GM13977 (cell line): ENCODE measurements at regions not wholly inside any gene's neighbourhood (a gene's known extent, or its start where the extent isn't known, plus 50 kb on each side); places are given as distances from the start of the nearest gene placed in this dataset.

Experiments
- DNase-seq: peaks from one replicate; pipeline ENCODE4 v3.0.0; 2012; ENCODE audit warnings: low spot score
- in situ Hi-C: fragments of 300-500 bp; cut with MboI; formaldehyde crosslinking; loops from one replicate; pipeline ENCODE4 v1.12.0; 2022; ENCODE audit warnings: low sequenced_read_pairs, low pct_unique_long_range_greater_than_20kb, mixed read lengths, inconsistent platforms; ENCODE audit not compliant: unreplicated experiment
- TF ChIP-seq, protein P1 (sequence below): IDR thresholded peaks from 2 replicates; pipeline ENCODE4 v1.5.1; 2012; ENCODE audit warnings: mild to moderate bottlenecking, control low read depth; ENCODE audit not compliant: insufficient read depth; ENCODE audit errors: extremely low read depth, missing control alignments

DNA sequence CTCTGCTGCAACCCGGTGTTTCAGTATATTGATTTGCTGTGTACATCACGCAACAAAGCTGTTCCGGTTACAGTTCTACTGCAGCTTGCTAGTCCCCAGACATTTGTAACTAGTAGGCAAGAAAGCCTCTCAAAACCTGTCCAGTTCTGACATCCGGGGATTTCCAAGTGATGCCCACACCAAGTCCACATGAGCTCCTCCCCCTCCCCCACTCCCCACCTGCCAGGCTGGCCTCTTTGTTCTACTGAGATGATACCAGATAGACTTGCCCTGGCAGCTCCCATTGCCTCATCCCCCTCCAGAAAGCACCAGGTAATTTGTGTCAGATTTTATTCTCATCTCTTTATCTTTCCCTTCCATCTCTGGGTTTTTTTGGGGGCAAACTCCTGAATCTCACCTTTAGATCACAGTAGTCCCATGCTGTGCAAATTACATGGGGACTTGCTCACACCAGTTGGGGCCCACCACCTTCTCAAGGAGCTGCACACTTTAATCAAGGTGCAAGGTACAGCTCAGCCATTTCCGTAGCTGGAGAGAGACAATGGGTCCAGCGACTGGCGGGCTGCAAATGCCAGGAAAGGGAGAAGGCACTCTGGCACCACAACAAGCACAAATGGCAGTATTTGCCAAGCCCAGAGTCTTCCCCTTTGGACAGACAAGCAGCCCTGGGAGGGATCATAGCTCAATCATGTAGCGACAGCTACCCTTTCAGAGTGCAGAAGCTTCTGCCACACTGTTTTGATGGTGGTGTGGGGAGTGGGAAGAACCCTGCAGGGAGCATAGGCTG lies 183.1 kb downstream of the CYLD start:
- TF ChIP-seq, protein P1, sequence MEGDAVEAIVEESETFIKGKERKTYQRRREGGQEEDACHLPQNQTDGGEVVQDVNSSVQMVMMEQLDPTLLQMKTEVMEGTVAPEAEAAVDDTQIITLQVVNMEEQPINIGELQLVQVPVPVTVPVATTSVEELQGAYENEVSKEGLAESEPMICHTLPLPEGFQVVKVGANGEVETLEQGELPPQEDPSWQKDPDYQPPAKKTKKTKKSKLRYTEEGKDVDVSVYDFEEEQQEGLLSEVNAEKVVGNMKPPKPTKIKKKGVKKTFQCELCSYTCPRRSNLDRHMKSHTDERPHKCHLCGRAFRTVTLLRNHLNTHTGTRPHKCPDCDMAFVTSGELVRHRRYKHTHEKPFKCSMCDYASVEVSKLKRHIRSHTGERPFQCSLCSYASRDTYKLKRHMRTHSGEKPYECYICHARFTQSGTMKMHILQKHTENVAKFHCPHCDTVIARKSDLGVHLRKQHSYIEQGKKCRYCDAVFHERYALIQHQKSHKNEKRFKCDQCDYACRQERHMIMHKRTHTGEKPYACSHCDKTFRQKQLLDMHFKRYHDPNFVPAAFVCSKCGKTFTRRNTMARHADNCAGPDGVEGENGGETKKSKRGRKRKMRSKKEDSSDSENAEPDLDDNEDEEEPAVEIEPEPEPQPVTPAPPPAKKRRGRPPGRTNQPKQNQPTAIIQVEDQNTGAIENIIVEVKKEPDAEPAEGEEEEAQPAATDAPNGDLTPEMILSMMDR = no peak
- in situ Hi-C loops = no loop called here
- DNase-seq = no peak

DNA sequence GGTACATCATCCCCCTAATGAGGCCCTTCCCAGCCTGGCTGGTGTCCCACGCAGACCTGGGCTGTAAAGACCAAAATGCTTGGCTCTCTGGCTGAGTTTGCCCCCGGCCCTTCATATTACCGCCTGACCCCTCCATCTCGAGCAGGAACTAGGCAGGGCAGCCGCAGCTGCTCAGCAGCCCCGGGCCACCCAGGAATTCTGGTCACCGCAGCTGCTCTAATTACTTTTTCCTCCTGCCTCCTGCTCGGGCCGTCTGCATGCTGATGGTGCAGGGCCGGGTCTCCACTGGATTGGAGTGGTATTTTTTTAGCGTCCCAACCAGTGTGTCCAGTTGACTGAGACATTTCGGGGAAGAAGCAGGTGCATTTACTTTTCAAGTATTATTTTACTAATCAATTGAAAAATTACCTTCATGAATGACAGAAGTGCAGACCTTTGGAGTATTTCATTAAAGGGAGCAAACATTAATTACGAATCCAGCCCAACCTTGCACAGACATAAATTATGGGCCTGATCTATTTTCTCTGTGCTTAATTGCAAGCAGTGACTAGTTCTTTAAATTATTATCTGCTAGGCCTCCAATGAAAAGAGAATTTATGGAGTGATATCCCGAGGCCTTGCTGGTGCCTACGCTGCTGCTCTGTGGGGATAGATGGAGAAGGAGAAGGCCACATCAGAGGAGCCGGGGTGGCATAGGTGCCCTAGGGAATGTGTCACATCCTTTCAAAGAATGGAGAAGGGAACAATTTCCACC lies 176.2 kb downstream of the CYLD start:
- TF ChIP-seq, protein P1 = no peak
- in situ Hi-C loops = no loop called here
- DNase-seq = no peak

DNA sequence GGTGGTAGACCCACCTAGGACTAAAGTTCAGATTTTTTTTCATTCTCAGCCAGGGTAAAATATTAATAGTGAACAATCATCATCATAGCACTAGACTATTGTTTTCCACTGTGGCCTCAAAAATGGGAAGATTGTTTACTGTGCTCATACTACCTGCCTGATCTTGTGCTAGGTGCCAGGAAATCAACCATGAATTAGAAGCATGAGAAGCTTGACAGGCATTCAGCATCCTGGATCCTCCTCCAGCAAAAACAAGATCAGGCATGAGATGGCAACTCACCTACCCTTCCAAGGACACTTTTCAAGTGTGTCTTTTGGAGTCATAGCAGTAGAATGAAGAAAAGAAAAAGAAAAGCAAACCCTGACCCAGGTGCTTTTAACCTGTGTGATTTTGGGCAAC lies 174.2 kb downstream of the CYLD start:
- TF ChIP-seq, protein P1 = no peak
- in situ Hi-C loops = no loop called here
- no peak for DNase-seq

DNA sequence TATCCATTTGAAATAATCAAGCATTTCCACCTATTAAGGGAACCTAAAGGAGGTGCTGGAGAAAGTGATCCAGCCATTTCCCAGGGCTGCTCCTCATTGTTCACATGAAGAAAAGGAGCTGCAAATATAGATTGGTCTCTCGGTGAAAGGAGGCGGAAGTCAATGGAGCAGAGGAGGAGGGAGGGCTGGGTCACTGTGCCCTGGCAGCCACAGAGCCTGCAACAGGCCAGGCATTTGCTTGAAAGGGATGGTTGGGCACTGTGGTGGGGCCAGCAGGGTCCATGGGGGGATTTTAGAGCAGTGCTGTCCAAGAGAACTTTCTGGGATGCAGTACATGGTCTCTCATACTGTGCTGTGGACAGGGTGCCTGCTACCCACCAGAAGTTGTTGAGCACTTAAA lies 173.2 kb downstream of the CYLD start:
- no peak for DNase-seq
- TF ChIP-seq, protein P1 = no peak
- in situ Hi-C loops = no loop called here

DNA sequence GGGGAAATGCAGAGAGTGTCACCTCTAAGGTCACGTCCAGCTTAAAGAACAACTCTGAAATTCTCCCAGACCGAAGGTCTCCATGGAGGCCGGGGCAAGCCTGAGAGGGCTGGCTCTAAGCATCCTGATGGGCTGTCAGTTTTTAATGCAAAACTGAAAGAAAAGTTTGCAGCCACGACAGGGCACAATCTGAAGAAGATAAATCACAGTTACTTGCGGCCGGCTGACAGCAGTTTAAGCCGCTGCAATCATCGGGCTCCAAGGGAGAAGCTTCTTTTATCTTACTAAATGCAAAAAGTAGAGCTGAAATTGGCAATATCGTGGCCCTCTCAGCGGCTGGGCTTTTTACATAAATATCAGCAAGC lies 168.8 kb downstream of the CYLD start:
- in situ Hi-C loops = no loop called here
- TF ChIP-seq, protein P1 = no peak
- no peak for DNase-seq

DNA sequence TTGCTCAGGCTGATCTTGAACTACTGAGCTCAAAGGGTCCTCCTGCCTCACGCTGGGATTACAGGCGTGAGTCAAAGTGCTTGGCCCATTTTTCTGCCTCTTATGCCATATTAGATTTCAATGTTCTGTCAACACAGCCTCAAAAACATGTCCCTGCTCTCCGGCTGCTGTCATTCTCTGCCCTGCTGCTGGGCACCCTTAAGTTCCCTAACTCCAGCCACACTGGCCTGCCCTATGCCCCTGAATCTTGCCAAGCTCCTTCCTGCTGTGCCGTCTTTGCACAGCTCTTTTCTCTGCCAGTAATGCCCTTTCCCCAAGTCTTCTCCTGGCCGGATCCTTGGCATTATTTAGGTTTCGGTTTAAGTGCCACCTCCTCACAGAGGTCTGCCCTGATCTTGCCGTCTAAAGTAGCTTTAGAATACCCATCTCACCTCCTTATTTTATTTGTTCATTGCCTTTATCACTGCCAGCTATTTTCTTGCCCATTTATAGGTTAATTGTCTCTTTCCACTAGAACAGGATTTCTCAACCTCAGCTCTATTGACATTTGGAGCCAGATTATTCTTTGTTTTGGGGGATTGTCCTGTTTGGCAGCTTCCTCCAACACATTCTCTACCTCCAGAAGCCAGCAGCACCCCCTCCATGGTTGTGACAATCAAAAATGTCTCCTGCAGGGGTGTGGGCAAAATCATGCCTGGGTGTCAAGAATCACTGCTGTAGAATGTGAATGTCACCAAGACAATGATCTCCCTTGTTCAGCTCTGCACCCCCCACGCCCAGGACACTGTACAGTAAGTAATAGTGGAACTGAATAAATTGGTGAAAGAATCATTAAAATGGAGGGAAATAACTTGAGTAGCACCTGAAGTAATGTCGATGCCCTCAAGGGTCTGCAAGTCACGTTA lies 168.2 kb downstream of the CYLD start:
- TF ChIP-seq, protein P1 = no peak
- no peak for DNase-seq
- in situ Hi-C loops = no loop called here
